Posterior vena cava (tissue), 2 donors: ENCODE measurements at regions not wholly inside any gene's neighbourhood (a gene's known extent, or its start where the extent isn't known, plus 50 kb on each side); places are given as distances from the start of the nearest gene placed in this dataset.
"Not testable (repeated sequence)": the region's sequence is repeated elsewhere in the genome, so short reads cannot be mapped to it uniquely, and the experiment has no call there.

Experiments
- DNase-seq: peaks from one replicate; pipeline ENCODE4 v3.0.0-alpha.2; 2020; ENCODE audit warnings: low spot score
- intact Hi-C, 2 donors: fragments of 100-400 bp; cut with DNase I; formaldehyde crosslinking; loops; one replicate each; pipeline versions ENCODE4 v1.14.1 to v1.14.2; 2022 to 2023
- donor health status: DM: yes; HTN: yes; CAD: no.
- donor health status: DM: yes; HTN: yes; CAD: no.

GRCh38 chr12:46538976-46539375 is 166.4 kb upstream of the SLC38A2 start:
- intact Hi-C loops: no loop called here
- no peak for DNase-seq

- intact Hi-C loops: no loop called here
- DNase-seq: no peak
Measured at GRCh38 chr12:46537387-46537955, 164.9 kb upstream of the SLC38A2 start.

- DNase-seq, intact Hi-C loops: not testable (repeated sequence)
Measured at GRCh38 chr12:46536316-46536715, 163.7 kb upstream of the SLC38A2 start.

DNA sequence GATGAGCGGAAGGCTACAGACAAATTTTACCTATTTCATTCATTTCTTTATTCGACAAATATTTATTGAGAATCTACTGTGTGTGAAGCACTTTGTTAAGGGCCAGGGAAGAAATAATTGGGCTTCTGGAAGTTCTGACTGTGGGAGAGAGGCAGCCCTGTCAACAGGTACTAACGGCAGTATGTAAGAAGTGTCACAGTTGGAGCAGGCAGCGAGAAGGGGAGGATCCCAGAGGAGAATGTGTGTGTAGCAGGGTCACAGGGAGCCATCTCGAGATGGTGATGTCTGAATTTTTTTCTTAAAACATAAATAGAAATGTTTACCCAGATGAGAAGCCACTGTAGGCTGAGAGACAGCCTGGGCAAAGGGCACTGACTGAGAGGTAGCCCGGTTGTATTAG is 163.3 kb upstream of the SLC38A2 start:
- intact Hi-C loops: no loop called here

GRCh38 chr12:46535376-46535775 is 162.8 kb upstream of the SLC38A2 start:
- intact Hi-C loops: no loop called here
- no peak for DNase-seq

More for the DNA sequence above, 163.3 kb upstream of the SLC38A2 start:
- no peak for DNase-seq

GRCh38 chr12:46534327-46534840 is 161.8 kb upstream of the SLC38A2 start:
- intact Hi-C loops: no loop called here
- no peak for DNase-seq

DNA sequence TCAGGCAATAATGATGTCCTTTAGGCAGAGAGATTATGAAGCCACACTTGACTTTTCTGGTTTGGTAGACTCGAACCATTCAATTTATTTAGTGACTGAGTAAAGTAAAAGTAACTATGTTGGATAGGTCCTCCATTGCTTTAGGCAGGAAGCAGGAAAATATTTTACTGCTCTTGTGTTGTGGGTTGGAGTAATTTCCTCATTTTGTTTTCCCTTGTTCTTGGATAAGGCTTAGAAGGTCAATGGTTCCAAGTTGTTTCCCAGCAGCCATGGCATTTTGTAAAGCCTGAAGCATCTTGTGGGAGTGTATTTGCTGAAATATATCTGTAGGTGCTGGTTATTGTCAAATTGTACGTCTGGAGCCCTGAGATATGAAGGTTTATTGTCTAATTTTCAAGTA is 161.2 kb upstream of the SLC38A2 start:
- intact Hi-C loops: no loop called here

DNA sequence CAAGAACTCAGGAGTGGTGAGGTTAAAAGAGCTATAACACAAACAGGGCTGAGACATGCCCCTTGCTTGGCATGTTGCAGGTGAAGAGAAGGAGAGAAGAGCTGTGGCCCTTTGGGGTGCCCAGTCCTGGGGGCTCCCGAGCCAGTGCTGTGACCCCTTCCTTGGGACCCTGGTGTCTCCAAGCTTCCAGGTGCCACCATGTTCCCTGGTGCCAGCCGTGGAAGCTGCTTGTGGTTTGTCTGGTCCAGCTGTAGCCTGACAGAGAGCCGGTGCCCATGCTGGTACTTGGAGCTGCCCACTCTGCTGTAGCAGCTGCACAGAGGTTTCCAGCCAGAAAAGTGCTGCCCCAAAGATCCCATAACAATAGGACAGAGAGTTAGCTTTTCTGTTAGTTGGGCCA is 159.2 kb upstream of the SLC38A2 start:
- intact Hi-C loops: no loop called here
- DNase-seq: no peak

More for the DNA sequence above, 161.2 kb upstream of the SLC38A2 start:
- no peak for DNase-seq

- no peak for DNase-seq
- intact Hi-C loops: no loop called here
Measured at GRCh38 chr12:46531059-46531785, 158.6 kb upstream of the SLC38A2 start.

DNA sequence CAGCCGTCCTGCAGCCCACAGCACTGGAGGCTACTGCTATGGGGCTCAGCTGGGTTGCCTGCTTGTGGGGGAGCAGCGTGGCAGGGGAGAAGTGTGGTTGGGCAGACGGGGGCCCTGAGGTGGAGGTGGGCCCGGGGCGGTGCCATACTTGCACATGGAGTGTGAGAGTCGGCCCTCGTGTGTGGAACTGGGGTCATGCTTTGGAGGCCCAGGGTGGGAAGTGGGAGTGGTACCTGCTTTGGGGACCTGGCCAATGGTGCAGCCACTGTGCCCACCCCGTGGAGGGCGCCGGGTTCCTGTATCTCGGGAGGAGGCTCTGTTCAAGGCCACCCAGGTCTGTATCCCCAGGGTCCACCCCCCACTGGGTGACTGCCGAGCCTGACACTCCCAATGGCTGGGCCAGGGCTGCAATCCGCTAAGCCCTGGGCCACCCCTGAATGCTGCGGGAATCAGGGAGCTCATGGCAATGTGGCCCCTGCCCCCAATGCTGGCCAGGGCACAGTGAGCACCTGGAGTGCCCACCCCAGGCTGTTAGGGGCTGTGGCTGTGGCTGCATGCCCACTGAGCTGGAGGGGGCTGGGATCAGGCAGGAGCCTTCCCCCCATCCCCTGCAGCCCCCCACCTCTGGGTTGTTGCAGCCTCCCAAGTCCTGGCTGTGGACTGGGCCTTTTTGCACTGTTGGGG is 157.9 kb upstream of the SLC38A2 start:
- no peak for DNase-seq
- intact Hi-C loops: no loop called here

DNA sequence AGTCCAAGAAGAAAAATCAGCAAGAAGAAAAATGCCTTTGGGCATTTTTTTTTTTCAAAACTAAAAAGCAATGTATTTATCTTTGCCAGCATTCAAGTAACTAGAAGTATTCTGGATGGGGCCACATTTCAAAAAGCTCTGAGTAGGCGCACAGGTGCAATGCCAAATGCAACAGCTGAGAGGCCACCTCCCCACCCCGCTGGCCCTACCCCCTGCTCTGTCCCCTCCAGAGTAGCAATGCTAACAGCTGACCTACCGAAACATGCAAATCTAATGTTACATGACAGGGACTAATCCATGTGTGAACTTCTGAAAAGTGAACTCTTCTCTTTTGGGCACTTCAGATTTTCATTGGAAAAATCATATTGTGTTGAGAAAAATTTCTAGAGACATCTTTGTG is 153.7 kb upstream of the SLC38A2 start:
- DNase-seq: no peak
- intact Hi-C loops: no loop called here

DNA sequence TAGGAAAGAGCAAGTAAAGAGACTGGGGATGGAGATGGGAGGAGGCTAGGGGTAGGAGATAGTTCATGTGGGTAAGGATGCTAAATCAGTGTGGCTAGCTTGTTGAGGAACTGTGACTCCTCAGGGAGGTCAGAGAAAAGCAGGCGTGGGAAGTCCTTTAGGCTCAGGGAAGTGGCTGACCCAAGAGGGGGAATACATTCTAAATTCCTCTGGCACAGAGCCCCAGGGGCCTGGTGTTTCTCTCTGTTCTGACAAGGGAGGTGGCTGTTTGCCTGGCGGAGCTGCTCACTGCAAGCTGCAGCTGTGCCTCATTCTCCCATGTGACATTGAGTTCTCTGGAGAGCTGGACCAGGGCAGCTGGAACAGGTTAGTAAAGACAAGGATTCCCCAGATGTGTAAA is 152.2 kb upstream of the SLC38A2 start:
- intact Hi-C loops: no loop called here
- peak; percentile 85 for DNase-seq

- DNase-seq: no peak
- intact Hi-C loops: no loop called here
Measured at GRCh38 chr12:46523863-46524770, 151.5 kb upstream of the SLC38A2 start.

DNA sequence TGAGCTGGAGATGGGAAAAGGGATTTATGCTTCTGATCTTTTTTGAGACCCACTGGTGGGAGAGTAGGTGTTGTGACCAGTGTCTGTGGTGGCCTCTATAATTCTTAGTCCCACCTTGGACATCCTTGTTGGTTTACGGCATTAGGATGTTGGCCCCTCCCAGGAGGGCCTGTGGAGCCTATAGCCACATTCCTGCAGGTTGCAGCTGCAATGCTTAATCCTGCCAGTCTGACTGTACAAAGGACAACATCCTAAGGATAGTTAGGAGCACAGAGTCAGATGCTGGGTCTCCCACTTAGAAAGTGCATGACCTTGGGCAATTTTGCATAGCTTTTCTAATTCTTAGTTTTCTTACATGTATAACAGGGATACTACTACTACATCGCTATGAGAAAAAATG is 150.9 kb upstream of the SLC38A2 start:
- intact Hi-C loops: no loop called here
- DNase-seq: no peak

- no peak for DNase-seq
- intact Hi-C loops: no loop called here
Measured at GRCh38 chr12:46522071-46522470, 149.5 kb upstream of the SLC38A2 start.

- intact Hi-C loops: no loop called here
- no peak for DNase-seq
Measured at GRCh38 chr12:46521145-46521544, 148.6 kb upstream of the SLC38A2 start.

DNA sequence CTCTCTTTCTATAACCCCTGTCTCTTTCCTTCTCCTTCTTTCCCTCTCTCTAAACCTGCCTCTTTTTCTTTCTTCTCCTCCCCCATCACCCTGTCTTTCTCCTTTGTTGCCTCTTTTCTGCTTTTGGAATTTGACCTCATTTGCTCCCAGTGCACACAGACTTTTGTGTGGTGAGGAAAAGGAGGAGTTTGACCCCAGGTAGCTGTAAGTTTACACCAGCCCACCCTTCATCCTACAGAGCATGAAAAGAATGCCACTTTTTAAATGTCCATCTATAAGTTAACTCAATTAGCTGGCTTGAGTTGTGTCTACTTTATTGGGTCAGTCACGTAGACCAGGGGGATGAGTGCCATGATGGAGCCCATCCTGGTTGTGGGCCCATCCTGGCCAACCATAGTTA is 146.8 kb upstream of the SLC38A2 start:
- intact Hi-C loops: no loop called here
- DNase-seq: no peak

GRCh38 chr12:46518729-46519128 is 146.2 kb upstream of the SLC38A2 start:
- DNase-seq: no peak
- intact Hi-C loops: no loop called here

- intact Hi-C loops: no loop called here
- no peak for DNase-seq
Measured at GRCh38 chr12:46518169-46518568, 145.6 kb upstream of the SLC38A2 start.

- intact Hi-C loops: no loop called here
Measured at GRCh38 chr12:46517579-46517962, 145.0 kb upstream of the SLC38A2 start.

More at GRCh38 chr12:46517579-46517962, 145.0 kb upstream of the SLC38A2 start:
- no peak for DNase-seq
